ENCODE measurements at regions not wholly inside any gene's neighbourhood (a gene's known extent, or its start where the extent isn't known, plus 50 kb on each side); places are given as distances from the start of the nearest gene placed in this dataset.
"Not testable (repeated sequence)": the region's sequence is repeated elsewhere in the genome, so short reads cannot be mapped to it uniquely, and the experiment has no call there.

DNA sequence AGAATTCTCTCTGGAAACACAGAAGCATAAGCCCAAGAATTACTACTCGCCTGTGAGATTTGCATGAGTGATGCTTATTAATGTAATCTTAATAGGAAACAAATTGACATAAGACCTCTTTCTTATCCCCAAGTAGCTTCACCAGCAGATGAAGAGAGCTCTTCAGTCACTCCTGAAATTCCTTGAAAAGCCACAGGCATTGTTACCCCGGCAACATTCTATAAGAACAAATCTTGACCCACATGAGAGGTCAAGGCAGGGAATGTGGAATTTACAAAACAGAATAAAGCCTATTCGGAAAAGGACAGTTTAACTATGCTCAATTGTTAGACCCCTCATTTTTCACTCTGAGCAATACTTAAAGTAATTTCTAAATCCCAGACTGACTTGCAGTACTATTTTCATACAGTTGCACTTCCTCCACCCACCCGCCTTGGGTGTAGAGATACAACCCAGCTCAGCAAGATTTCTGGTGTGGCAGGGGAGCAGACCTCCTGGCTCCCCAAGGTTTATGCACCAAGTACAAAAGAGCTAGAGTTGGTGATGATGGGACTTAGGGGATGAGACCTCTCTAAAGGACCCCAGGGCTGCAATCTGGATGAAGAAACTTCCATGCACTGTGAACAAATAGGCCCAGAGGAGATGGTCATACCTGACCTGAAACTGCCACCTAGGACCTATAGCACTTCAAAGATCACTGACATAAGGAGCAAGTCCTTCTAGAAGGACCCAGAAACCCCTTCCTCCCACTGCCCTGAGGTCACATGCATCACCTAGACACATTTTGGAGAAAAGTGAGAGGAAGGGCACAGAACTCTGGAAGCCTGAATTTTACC lies 242.1 kb downstream of the ZNF608 start:
- H3K27me3 ChIP-seq (ENCODE audit: control insufficient read depth in 3 of 3, insufficient read depth in 3 of 3, low read length in 3 of 3), result no peaks in the 10 kb centered on the region
- H3K4me3 ChIP-seq (ENCODE audit: low read length in 3 of 3), result no peak overlapping the region
- H3K9ac ChIP-seq (ENCODE audit: low read depth in 1 of 3, low read length in 3 of 3), result no peak overlapping the region
- H3K4me1 ChIP-seq (ENCODE audit: control insufficient read depth in 3 of 3, insufficient read depth in 3 of 3, low read length in 3 of 3), result no peaks in the 10 kb centered on the region
- H3K27ac ChIP-seq (ENCODE audit: low read depth, low read length), result no peak overlapping the region
- no peaks in the 10 kb centered on the region for H3K36me3 ChIP-seq (ENCODE audit: control insufficient read depth in 3 of 3, insufficient read depth in 3 of 3, low read length in 3 of 3)
- no peaks in the 10 kb centered on the region for H3K9me3 ChIP-seq (ENCODE audit: control insufficient read depth in 3 of 3, low read length in 3 of 3)

DNA sequence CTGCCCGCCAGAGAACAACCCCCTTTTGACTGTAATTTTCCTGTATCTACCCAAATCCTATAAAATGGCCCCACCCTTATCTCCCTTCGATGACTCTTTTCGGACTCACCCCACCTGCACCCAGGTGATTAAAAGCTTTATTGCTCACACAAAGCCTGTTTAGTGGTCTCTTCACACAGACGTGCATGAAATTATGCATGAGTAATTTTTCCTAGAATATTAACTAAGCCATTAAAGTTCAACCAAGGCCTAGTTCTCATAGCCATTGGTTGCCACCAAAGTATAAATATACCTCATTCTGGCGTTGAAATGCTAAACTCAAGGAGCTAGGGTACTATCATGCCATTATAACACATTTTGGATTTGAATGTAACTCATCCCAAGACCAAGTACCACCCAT lies 243.9 kb downstream of the ZNF608 start:
- H3K27ac ChIP-seq (ENCODE audit: low read depth, low read length), result no peak overlapping the region
- no peak overlapping the region for H3K9ac ChIP-seq (ENCODE audit: low read depth in 1 of 3, low read length in 3 of 3)
- no peak overlapping the region for H3K4me3 ChIP-seq (ENCODE audit: low read length in 3 of 3)
- no peaks in the 10 kb centered on the region for H3K36me3 ChIP-seq (ENCODE audit: control insufficient read depth in 3 of 3, insufficient read depth in 3 of 3, low read length in 3 of 3)
- no peaks in the 10 kb centered on the region for H3K9me3 ChIP-seq (ENCODE audit: control insufficient read depth in 3 of 3, low read length in 3 of 3)
- H3K27me3 ChIP-seq (ENCODE audit: control insufficient read depth in 3 of 3, insufficient read depth in 3 of 3, low read length in 3 of 3), result no peaks in the 10 kb centered on the region
- no peaks in the 10 kb centered on the region for H3K4me1 ChIP-seq (ENCODE audit: control insufficient read depth in 3 of 3, insufficient read depth in 3 of 3, low read length in 3 of 3)

GRCh38 chr5:124499818-124500217 lies 246.6 kb downstream of the ZNF608 start:
- not testable (repeated sequence) for H3K27ac ChIP-seq (ENCODE audit: low read depth, low read length); H3K9ac ChIP-seq (ENCODE audit: low read depth in 1 of 3, low read length in 3 of 3); H3K27me3 ChIP-seq (ENCODE audit: control insufficient read depth in 3 of 3, insufficient read depth in 3 of 3, low read length in 3 of 3); H3K4me3 ChIP-seq (ENCODE audit: low read length in 3 of 3); H3K9me3 ChIP-seq (ENCODE audit: control insufficient read depth in 3 of 3, low read length in 3 of 3); H3K36me3 ChIP-seq (ENCODE audit: control insufficient read depth in 3 of 3, insufficient read depth in 3 of 3, low read length in 3 of 3); H3K4me1 ChIP-seq (ENCODE audit: control insufficient read depth in 3 of 3, insufficient read depth in 3 of 3, low read length in 3 of 3)

DNA sequence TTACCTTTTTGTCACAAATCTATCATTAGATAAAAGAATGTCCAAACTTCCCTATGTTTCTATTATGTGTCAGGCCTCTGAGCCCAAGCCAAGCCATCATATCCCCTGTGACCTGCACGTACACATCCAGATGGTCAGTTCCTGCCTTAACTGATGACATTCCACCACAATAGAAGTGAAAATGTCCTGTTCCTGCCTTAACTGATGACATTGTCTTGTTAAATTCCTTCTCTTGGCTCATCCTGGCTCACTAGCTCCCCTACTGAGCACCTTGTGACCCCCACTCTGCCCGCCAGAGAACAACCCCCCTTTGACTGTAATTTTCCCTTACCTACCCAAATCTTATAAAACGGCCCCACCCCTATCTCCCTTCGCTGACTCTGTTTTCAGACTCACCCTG lies 249.5 kb downstream of the ZNF608 start:
- H3K9ac ChIP-seq (ENCODE audit: low read depth in 1 of 3, low read length in 3 of 3); H3K27ac ChIP-seq (ENCODE audit: low read depth, low read length); H3K36me3 ChIP-seq (ENCODE audit: control insufficient read depth in 3 of 3, insufficient read depth in 3 of 3, low read length in 3 of 3); H3K4me3 ChIP-seq (ENCODE audit: low read length in 3 of 3); H3K9me3 ChIP-seq (ENCODE audit: control insufficient read depth in 3 of 3, low read length in 3 of 3); H3K4me1 ChIP-seq (ENCODE audit: control insufficient read depth in 3 of 3, insufficient read depth in 3 of 3, low read length in 3 of 3); H3K27me3 ChIP-seq (ENCODE audit: control insufficient read depth in 3 of 3, insufficient read depth in 3 of 3, low read length in 3 of 3): not testable (repeated sequence)

- no peaks in the 10 kb centered on the region for H3K4me1 ChIP-seq (ENCODE audit: control insufficient read depth in 3 of 3, insufficient read depth in 3 of 3, low read length in 3 of 3)
- no peaks in the 10 kb centered on the region for H3K36me3 ChIP-seq (ENCODE audit: control insufficient read depth in 3 of 3, insufficient read depth in 3 of 3, low read length in 3 of 3)
- no peak overlapping the region for H3K4me3 ChIP-seq (ENCODE audit: low read length in 3 of 3)
- H3K27me3 ChIP-seq (ENCODE audit: control insufficient read depth in 3 of 3, insufficient read depth in 3 of 3, low read length in 3 of 3), result no peaks in the 10 kb centered on the region
- no peak overlapping the region for H3K27ac ChIP-seq (ENCODE audit: low read depth, low read length)
- no peak overlapping the region for H3K9ac ChIP-seq (ENCODE audit: low read depth in 1 of 3, low read length in 3 of 3)
- H3K9me3 ChIP-seq (ENCODE audit: control insufficient read depth in 3 of 3, low read length in 3 of 3), result peaks cover 0 to 4% (median 2%) of the 10 kb centered on the region in 3 donors
Measured at GRCh38 chr5:124494540-124495116, 251.8 kb downstream of the ZNF608 start.

GRCh38 chr5:124492444-124493224 lies 253.8 kb downstream of the ZNF608 start:
- no peak overlapping the region for H3K27ac ChIP-seq (ENCODE audit: low read depth, low read length)
- H3K4me1 ChIP-seq (ENCODE audit: control insufficient read depth in 3 of 3, insufficient read depth in 3 of 3, low read length in 3 of 3), result no peaks in the 10 kb centered on the region
- H3K9ac ChIP-seq (ENCODE audit: low read depth in 1 of 3, low read length in 3 of 3), result no peak overlapping the region
- H3K4me3 ChIP-seq (ENCODE audit: low read length in 3 of 3), result no peak overlapping the region
- H3K9me3 ChIP-seq (ENCODE audit: control insufficient read depth in 3 of 3, low read length in 3 of 3), result peaks cover 0 to 4% (median 2%) of the 10 kb centered on the region in 3 donors
- H3K36me3 ChIP-seq (ENCODE audit: control insufficient read depth in 3 of 3, insufficient read depth in 3 of 3, low read length in 3 of 3), result no peaks in the 10 kb centered on the region
- no peaks in the 10 kb centered on the region for H3K27me3 ChIP-seq (ENCODE audit: control insufficient read depth in 3 of 3, insufficient read depth in 3 of 3, low read length in 3 of 3)

DNA sequence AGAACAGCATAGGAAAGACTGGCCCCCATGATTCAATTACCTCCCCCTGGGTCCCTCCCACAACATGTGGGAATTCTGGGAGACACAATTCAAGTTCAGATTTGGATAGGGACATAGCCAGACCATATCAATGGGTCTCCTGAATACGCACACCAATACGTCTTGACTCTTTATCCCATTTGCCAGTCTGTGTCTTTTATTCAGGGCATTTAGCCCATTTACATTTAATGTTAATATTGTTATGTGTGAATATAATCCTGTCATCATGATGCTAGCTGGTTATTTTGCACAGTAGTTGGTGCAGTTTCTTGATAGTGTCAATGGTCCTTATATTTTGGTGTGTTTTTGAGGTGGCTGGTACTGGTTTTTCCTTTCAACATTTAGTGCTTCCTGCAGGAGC lies 256.1 kb downstream of the ZNF608 start:
- not testable (repeated sequence) for H3K27me3 ChIP-seq (ENCODE audit: control insufficient read depth in 3 of 3, insufficient read depth in 3 of 3, low read length in 3 of 3); H3K27ac ChIP-seq (ENCODE audit: low read depth, low read length); H3K4me1 ChIP-seq (ENCODE audit: control insufficient read depth in 3 of 3, insufficient read depth in 3 of 3, low read length in 3 of 3)

DNA sequence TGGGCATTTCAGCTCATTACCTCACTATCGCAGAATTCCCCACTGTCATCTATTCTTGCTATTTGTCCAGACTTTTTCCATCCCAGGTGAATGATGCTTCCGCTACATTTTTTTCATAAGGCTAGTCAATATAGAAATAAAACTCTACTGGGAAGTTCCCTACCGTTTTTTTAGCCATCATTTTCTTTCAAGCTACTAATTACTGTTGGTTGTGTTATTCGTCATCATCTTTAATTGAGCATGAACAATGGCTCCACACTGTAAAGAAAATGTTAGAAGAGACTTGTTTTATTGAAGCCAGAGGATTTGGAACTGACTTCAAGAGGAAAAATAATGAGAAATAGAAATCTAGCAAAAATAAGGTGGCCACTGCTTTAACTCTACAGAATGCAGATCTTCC lies 265.0 kb downstream of the ZNF608 start:
- no peaks in the 10 kb centered on the region for H3K4me1 ChIP-seq (ENCODE audit: control insufficient read depth in 3 of 3, insufficient read depth in 3 of 3, low read length in 3 of 3)

More for the DNA sequence above, 256.1 kb downstream of the ZNF608 start:
- not testable (repeated sequence) for H3K4me3 ChIP-seq (ENCODE audit: low read length in 3 of 3); H3K9ac ChIP-seq (ENCODE audit: low read depth in 1 of 3, low read length in 3 of 3); H3K36me3 ChIP-seq (ENCODE audit: control insufficient read depth in 3 of 3, insufficient read depth in 3 of 3, low read length in 3 of 3); H3K9me3 ChIP-seq (ENCODE audit: control insufficient read depth in 3 of 3, low read length in 3 of 3)

GRCh38 chr5:124480964-124481363 lies 265.5 kb downstream of the ZNF608 start:
- Histone ChIP-seq H3K9ac (ENCODE audit: low read depth in 1 of 3, low read length in 3 of 3) (no peak overlapping the region), H3K9me3 (ENCODE audit: control insufficient read depth in 3 of 3, low read length in 3 of 3) (no peaks in the 10 kb centered on the region), H3K4me3 (ENCODE audit: low read length in 3 of 3) (no peak overlapping the region), H3K27ac (ENCODE audit: low read depth, low read length) (no peak overlapping the region), H3K4me1 (ENCODE audit: control insufficient read depth in 3 of 3, insufficient read depth in 3 of 3, low read length in 3 of 3) (no peaks in the 10 kb centered on the region), H3K36me3 (ENCODE audit: control insufficient read depth in 3 of 3, insufficient read depth in 3 of 3, low read length in 3 of 3) (no peaks in the 10 kb centered on the region), H3K27me3 (ENCODE audit: control insufficient read depth in 3 of 3, insufficient read depth in 3 of 3, low read length in 3 of 3) (no peaks in the 10 kb centered on the region)

More for the DNA sequence above, 265.0 kb downstream of the ZNF608 start:
- Histone ChIP-seq H3K9ac (ENCODE audit: low read depth in 1 of 3, low read length in 3 of 3) (no peak overlapping the region), H3K36me3 (ENCODE audit: control insufficient read depth in 3 of 3, insufficient read depth in 3 of 3, low read length in 3 of 3) (no peaks in the 10 kb centered on the region), H3K4me3 (ENCODE audit: low read length in 3 of 3) (no peak overlapping the region), H3K27me3 (ENCODE audit: control insufficient read depth in 3 of 3, insufficient read depth in 3 of 3, low read length in 3 of 3) (no peaks in the 10 kb centered on the region), H3K9me3 (ENCODE audit: control insufficient read depth in 3 of 3, low read length in 3 of 3) (no peaks in the 10 kb centered on the region), H3K27ac (ENCODE audit: low read depth, low read length) (no peak overlapping the region)

DNA sequence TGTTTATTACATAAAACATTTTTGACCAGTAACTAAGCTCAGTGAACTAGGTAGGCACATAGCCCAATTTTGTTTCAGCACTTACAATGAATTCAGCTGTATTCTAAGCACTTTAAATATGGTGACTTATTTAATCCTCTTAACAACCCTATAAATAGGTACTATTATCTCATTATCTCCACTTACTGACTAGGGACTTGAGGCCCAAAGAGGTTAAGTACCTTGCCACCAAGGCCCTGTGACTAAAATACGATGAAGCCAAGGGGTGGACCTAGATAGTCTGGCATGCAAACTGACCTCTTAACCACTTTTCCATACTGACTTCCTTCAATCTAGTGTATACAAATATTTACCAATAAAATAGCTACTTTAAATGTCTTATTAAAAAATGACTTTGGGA lies 266.4 kb downstream of the ZNF608 start:
- Histone ChIP-seq H3K36me3 (ENCODE audit: control insufficient read depth in 3 of 3, insufficient read depth in 3 of 3, low read length in 3 of 3) (no peaks in the 10 kb centered on the region), H3K4me1 (ENCODE audit: control insufficient read depth in 3 of 3, insufficient read depth in 3 of 3, low read length in 3 of 3) (no peaks in the 10 kb centered on the region), H3K27me3 (ENCODE audit: control insufficient read depth in 3 of 3, insufficient read depth in 3 of 3, low read length in 3 of 3) (no peaks in the 10 kb centered on the region), H3K9ac (ENCODE audit: low read depth in 1 of 3, low read length in 3 of 3) (no peak overlapping the region), H3K9me3 (ENCODE audit: control insufficient read depth in 3 of 3, low read length in 3 of 3) (no peaks in the 10 kb centered on the region), H3K4me3 (ENCODE audit: low read length in 3 of 3) (no peak overlapping the region), H3K27ac (ENCODE audit: low read depth, low read length) (no peak overlapping the region)
